HepG2 (cell line): ENCODE measurements at regions not wholly inside any gene's neighbourhood (a gene's known extent, or its start where the extent isn't known, plus 50 kb on each side); places are given as distances from the start of the nearest gene placed in this dataset.

Experiments used
- ATAC-seq: fragments of 200-7000 bp; cut with Tn5 transposase; 3 replicates; pipeline ENCODE4 v1.9.1; 2020; ENCODE audit warnings: mild to moderate bottlenecking, moderate library complexity
- BruUV-seq: library from RNA; stranded (reverse); fragments of 400-500 nt; replicated peaks from 2 replicates; lab custom pipeline; 2021; lab: Mats Ljungman, UMichigan
- CTCF ChIA-PET: fragments of 300-600 bp; formaldehyde crosslinking; extraction: SDS; loops from one replicate; lab custom pipeline; 2021; ENCODE audit warnings: low total read pairs, inconsistent platforms, low intra/inter-chr PET ratio; lab: Yijun Ruan, JAX
- POLR2A ChIA-PET: fragments of 350-600 bp; sonication (Branson Sonifier 250); formaldehyde crosslinking; loops from one replicate; lab custom pipeline; 2020; ENCODE audit warnings: antibody characterized with exemption, inconsistent platforms; lab: Yijun Ruan, JAX
- DNase-seq: peaks from one replicate; pipeline ENCODE4 v3.0.0-alpha.2; 2015; ENCODE audit warnings: low spot score
- FAIRE-seq: peaks from 3 replicates; lab custom pipeline; 2011; peaks lifted over from hg19 to GRCh38; lab: Jason Lieb, UNC
- H2AFZ ChIP-seq: one replicate; pipeline ENCODE4 v1.6.1; 2011; ENCODE audit warnings: low read length, inconsistent platforms
- H3K27ac ChIP-seq: fragments of 300-600 bp; 3 replicates; pipeline ENCODE4 v1.8.0; 2011; ENCODE audit warnings: mixed run types, mild to moderate bottlenecking, mixed read lengths, low read length, inconsistent platforms; ENCODE audit not compliant: insufficient read depth; ENCODE audit errors: extremely low read length
- H3K27me3 ChIP-seq, 2 experiments: fragments of 200-600 bp in 1 of 2; 2 replicates in 1 of 2; 3 replicates in 1 of 2; pipeline versions ENCODE4 v1.6.0 to v1.8.0; 2011; ENCODE audit warnings: low read length in 2 of 2, mild to moderate bottlenecking in 2 of 2, moderate library complexity in 2 of 2, inconsistent platforms in 1 of 2; ENCODE audit not compliant: insufficient read depth in 2 of 2, control insufficient read depth in 1 of 2
- H3K36me3 ChIP-seq, 2 experiments: fragments of 200-600 bp in 1 of 2; replicated peaks in 1 of 2; 2 replicates in 1 of 2; 3 replicates in 1 of 2; pipeline versions ENCODE4 v1.5.1 to v1.8.0; 2011; ENCODE audit warnings: low read length in 2 of 2, inconsistent platforms in 1 of 2; ENCODE audit not compliant: insufficient read depth in 2 of 2, control insufficient read depth in 1 of 2
- H3K4me1 ChIP-seq: 2 replicates; pipeline ENCODE4 v1.5.1; 2012; ENCODE audit warnings: low read length, inconsistent platforms; ENCODE audit not compliant: insufficient read depth
- H3K4me2 ChIP-seq: 2 replicates; pipeline ENCODE4 v1.6.0; 2011; ENCODE audit warnings: low read depth, low read length, inconsistent platforms
- H3K4me3 ChIP-seq, 3 experiments: fragments of 200-600 bp in 1 of 3; sonication (generic), shearing (Covaris generic) in 1 of 3; replicated peaks in 1 of 3; 2 replicates each; pipeline ENCODE4 v1.5.1; 2011 to 2016; ENCODE audit warnings: low read length in 3 of 3, inconsistent platforms in 2 of 3, low read depth in 2 of 3, mild to moderate bottlenecking in 2 of 3, control low read depth in 1 of 3, mixed read lengths in 1 of 3; ENCODE audit not compliant: insufficient read depth in 1 of 3
- H3K79me2 ChIP-seq: one replicate; pipeline ENCODE4 v1.6.1; 2011; ENCODE audit warnings: low read length, inconsistent platforms; ENCODE audit not compliant: insufficient read depth
- H3K9ac ChIP-seq: 2 replicates; pipeline ENCODE4 v1.6.0; 2011; ENCODE audit warnings: mild to moderate bottlenecking, low read depth, low read length, inconsistent platforms; ENCODE audit not compliant: insufficient read depth
- H3K9me3 ChIP-seq: 2 replicates; pipeline ENCODE4 v1.5.1; 2012; ENCODE audit warnings: mild to moderate bottlenecking, low read length
- H4K20me1 ChIP-seq: 2 replicates; pipeline ENCODE4 v1.6.0; 2011; ENCODE audit warnings: inconsistent platforms, mild to moderate bottlenecking, low read length, moderate library complexity; ENCODE audit not compliant: insufficient read depth
- AKAP8 ChIP-seq: sonication (generic); formaldehyde crosslinking; IDR thresholded peaks from 2 replicates; pipeline ENCODE4 v1.5.1; 2020; ENCODE audit warnings: mild to moderate bottlenecking, missing genetic modification reagents
- CCAR2 ChIP-seq: fragments of 200-400 bp; formaldehyde crosslinking; optimal IDR thresholded peaks from 2 replicates; pipeline ENCODE3; 2018; ENCODE audit warnings: low read depth, mild to moderate bottlenecking, low read length, moderate library complexity
- EZH2 ChIP-seq: conservative IDR thresholded peaks from 2 replicates; pipeline ENCODE4 v1.6.1; 2012; ENCODE audit warnings: mild to moderate bottlenecking, low read depth, low read length, moderate library complexity
- FOXA1 ChIP-seq, 2 experiments: fragments of 450-650 bp in 1 of 2; sonication (generic) in 1 of 2; formaldehyde crosslinking in 1 of 2; IDR thresholded peaks; 2 replicates each; pipeline versions ENCODE4 v1.4.0 to v1.6.1; 2016 to 2020; ENCODE audit warnings: missing genetic modification reagents in 1 of 2
- HIVEP1 ChIP-seq: sonication (generic); formaldehyde crosslinking; IDR thresholded peaks from 2 replicates; pipeline ENCODE4 v1.4.0; 2020; ENCODE audit warnings: mild to moderate bottlenecking, missing genetic modification reagents
- ISL2 ChIP-seq: sonication (generic); formaldehyde crosslinking; IDR thresholded peaks from 2 replicates; pipeline ENCODE4 v1.5.0; 2020; ENCODE audit warnings: missing genetic modification reagents
- MBD4 ChIP-seq: IDR thresholded peaks from 2 replicates; pipeline ENCODE4 v1.6.1; 2012; ENCODE audit warnings: low read length, inconsistent platforms, borderline replicate concordance
- MYPOP ChIP-seq: sonication (generic); formaldehyde crosslinking; IDR thresholded peaks from 2 replicates; pipeline ENCODE4 v1.8.1; 2023; ENCODE audit warnings: mild to moderate bottlenecking, moderate library complexity, missing genetic modification reagents
- TSC22D2 ChIP-seq: sonication (generic); formaldehyde crosslinking; IDR thresholded peaks from 2 replicates; pipeline ENCODE4 v1.5.1; 2020; ENCODE audit warnings: missing genetic modification reagents, mild to moderate bottlenecking, borderline replicate concordance
- ZFP90 ChIP-seq: sonication (generic); formaldehyde crosslinking; IDR thresholded peaks from 2 replicates; pipeline ENCODE4 v1.8.0; 2022; ENCODE audit warnings: missing genetic modification reagents, mild to moderate bottlenecking, inconsistent platforms, borderline replicate concordance
- ZNF143 ChIP-seq: sonication (generic); formaldehyde crosslinking; IDR thresholded peaks from 2 replicates; pipeline ENCODE4 v1.4.0; 2020; ENCODE audit warnings: missing genetic modification reagents
- ZNF160 ChIP-seq: sonication (generic); formaldehyde crosslinking; IDR thresholded peaks from 2 replicates; pipeline ENCODE4 v1.8.0; 2022; ENCODE audit warnings: mild to moderate bottlenecking, inconsistent platforms, missing genetic modification reagents
- ZNF230 ChIP-seq: sonication (generic); formaldehyde crosslinking; IDR thresholded peaks from 2 replicates; pipeline ENCODE4 v1.4.0; 2020; ENCODE audit warnings: mild to moderate bottlenecking, missing genetic modification reagents
- ZNF3 ChIP-seq: IDR thresholded peaks from 2 replicates; pipeline ENCODE4 v1.7.0; 2017; ENCODE audit warnings: inconsistent platforms
- ZNF430 ChIP-seq: sonication (generic); formaldehyde crosslinking; IDR thresholded peaks from 2 replicates; pipeline ENCODE4 v1.9.0; 2021; ENCODE audit warnings: mild to moderate bottlenecking, missing genetic modification reagents
- ZNF652 ChIP-seq: IDR thresholded peaks from 2 replicates; pipeline ENCODE4 v1.6.1; 2016; ENCODE audit warnings: low read depth, borderline replicate concordance
- ZNF766 ChIP-seq: sonication (generic); formaldehyde crosslinking; IDR thresholded peaks from 2 replicates; pipeline ENCODE4 v1.5.0; 2020; ENCODE audit warnings: missing genetic modification reagents, borderline replicate concordance
- ZNF781 ChIP-seq: sonication (generic); formaldehyde crosslinking; IDR thresholded peaks from 2 replicates; pipeline ENCODE4 v1.5.1; 2020; ENCODE audit warnings: borderline replicate concordance, mild to moderate bottlenecking, missing genetic modification reagents; ENCODE audit errors: not compliant biosample characterization
- ZNF878 ChIP-seq: sonication (generic); formaldehyde crosslinking; IDR thresholded peaks from 2 replicates; pipeline ENCODE4 v1.8.1; 2023; ENCODE audit warnings: mild to moderate bottlenecking, missing genetic modification reagents, moderate library complexity
- ZSCAN12 ChIP-seq: sonication (generic); formaldehyde crosslinking; IDR thresholded peaks from 2 replicates; pipeline ENCODE4 v1.9.0; 2021; ENCODE audit warnings: mild to moderate bottlenecking, missing genetic modification reagents
- WGBS: methylation state at CpG from one replicate; pipeline ENCODE4 v1.1.6; 2017; ENCODE audit warnings: low lambda C conversion rate; 5-methylcytosine and 5-hydroxymethylcytosine counted together
- in situ Hi-C: cut with HindIII; loops from 2 replicates; pipeline ENCODE4 v1.10.0; 2017; ENCODE audit warnings: low pct_unique_long_range_greater_than_20kb; ENCODE audit not compliant: extremely low pct_ligation_motif_present
- intact Hi-C: fragments of 100-400 bp; cut with micrococcal nuclease; formaldehyde crosslinking; loops from one replicate; pipeline ENCODE4 v1.10.0; 2022; ENCODE audit not compliant: unreplicated experiment
- TF ChIP-seq, protein P1 (sequence below): sonication (generic); formaldehyde crosslinking; IDR thresholded peaks from 2 replicates; pipeline ENCODE4 v1.4.0; 2020; ENCODE audit warnings: low read depth, mild to moderate bottlenecking, missing genetic modification reagents

- in situ Hi-C loops = no loop called here
- Histone ChIP-seq H3K27ac (no peak overlapping the region), H3K4me3 (no peak overlapping the region), H3K36me3 (no peaks in the 10 kb centered on the region), H3K4me1 (no peaks in the 10 kb centered on the region), H3K4me2 (no peak overlapping the region), H4K20me1 (no peaks in the 10 kb centered on the region), H2AFZ (no peak overlapping the region), H3K27me3 (no peaks in the 10 kb centered on the region), H3K9ac (no peak overlapping the region), H3K9me3 (peaks cover 91% of the 10 kb centered on the region), H3K79me2 (no peaks in the 10 kb centered on the region)
- no TSS peak for BruUV-seq
- intact Hi-C loops = no loop called here
- no peak for ATAC-seq
- no peak for FAIRE-seq
- no peak for DNase-seq
- TF ChIP-seq ZNF160 (CRISPR knock-in tag) (no peak), FOXA1 (IDR thresholded peaks at IDR 0.05) (no peak), FOXA1 (CRISPR knock-in tag; IDR thresholded peaks at IDR 0.05) (no peak)
- ChIA-PET CTCF (no interaction called here), POLR2A (no interaction called here)
- WGBS = 5% methylated on average over 1 of the region's 1 CpG
These were observed 120.7 kb downstream of the ZNF429 start for GRCh38 chr19:21626091-21626490.

DNA sequence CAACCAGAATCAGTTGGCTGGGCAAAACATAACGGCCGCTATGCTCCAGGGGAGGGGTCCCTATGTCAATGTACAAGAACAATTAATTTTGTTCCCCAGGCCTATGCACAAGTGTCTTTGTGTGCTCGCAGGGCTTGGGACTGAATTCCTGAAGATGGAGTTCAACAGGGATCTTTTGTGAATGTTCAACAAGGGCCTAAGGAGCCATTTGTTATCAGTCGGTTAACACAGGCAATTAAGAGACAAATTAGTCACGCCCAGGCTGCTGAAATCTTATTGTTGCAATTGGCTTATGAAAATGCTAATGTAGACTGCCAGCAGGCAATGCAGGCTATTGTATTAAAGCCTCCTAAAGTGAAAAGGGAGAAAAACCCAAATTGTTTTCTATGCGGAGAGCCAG is 117.5 kb downstream of the ZNF429 start:
- FAIRE-seq = no peak
- WGBS = 48% methylated on average over 6 of the region's 6 CpGs
- no peak for DNase-seq
- no TSS peak for BruUV-seq
- CTCF ChIA-PET = no interaction called here
- H3K9me3 ChIP-seq = peaks cover 74% of the 10 kb centered on the region
- H3K4me1 ChIP-seq = no peaks in the 10 kb centered on the region
- H2AFZ ChIP-seq = no peak overlapping the region
- in situ Hi-C loops (no loop called here), intact Hi-C loops (no loop called here)
- H3K27me3 ChIP-seq = no peaks in the 10 kb centered on the region
- ATAC-seq = no peak
- H3K9ac ChIP-seq = no peak overlapping the region
- no peak overlapping the region for H3K4me2 ChIP-seq
- no peaks in the 10 kb centered on the region for H3K79me2 ChIP-seq
- H3K4me3 ChIP-seq = no peak overlapping the region
- POLR2A ChIA-PET = no interaction called here
- no peak overlapping the region for H3K27ac ChIP-seq
- H3K36me3 ChIP-seq = no peaks in the 10 kb centered on the region
- H4K20me1 ChIP-seq = no peaks in the 10 kb centered on the region
- TF ChIP-seq HIVEP1 (CRISPR knock-in tag) (no peak), ZNF230 (CRISPR knock-in tag) (no peak), ZNF766 (no peak), ZNF143 (CRISPR knock-in tag) (no peak), EZH2 (no peak), MYPOP (CRISPR knock-in tag) (no peak), ISL2 (CRISPR knock-in tag) (no peak), TSC22D2 (CRISPR knock-in tag) (no peak), AKAP8 (CRISPR knock-in tag) (no peak), CCAR2 (no peak), ZNF3 (CRISPR knock-in tag) (no peak), ZNF430 (CRISPR knock-in tag) (no peak), MBD4 (no peak), ZNF878 (CRISPR knock-in tag) (no peak), ZFP90 (CRISPR knock-in tag) (no peak), ZSCAN12 (CRISPR knock-in tag) (no peak), ZNF781 (CRISPR knock-in tag) (no peak), ZNF652 (no peak)
- TF ChIP-seq, protein P1, sequence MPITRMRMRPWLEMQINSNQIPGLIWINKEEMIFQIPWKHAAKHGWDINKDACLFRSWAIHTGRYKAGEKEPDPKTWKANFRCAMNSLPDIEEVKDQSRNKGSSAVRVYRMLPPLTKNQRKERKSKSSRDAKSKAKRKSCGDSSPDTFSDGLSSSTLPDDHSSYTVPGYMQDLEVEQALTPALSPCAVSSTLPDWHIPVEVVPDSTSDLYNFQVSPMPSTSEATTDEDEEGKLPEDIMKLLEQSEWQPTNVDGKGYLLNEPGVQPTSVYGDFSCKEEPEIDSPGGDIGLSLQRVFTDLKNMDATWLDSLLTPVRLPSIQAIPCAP (CRISPR knock-in tag) = no peak
